Panc1 (cell line): ENCODE measurements at regions not wholly inside any gene's neighbourhood (a gene's known extent, or its start where the extent isn't known, plus 50 kb on each side); places are given as distances from the start of the nearest gene placed in this dataset.

ENCODE experiments used
- POLR2AphosphoS5 ChIP-seq: IDR thresholded peaks from 2 replicates; pipeline ENCODE4 v1.6.1; 2012; ENCODE audit warnings: mild to moderate bottlenecking, low read depth, low read length, moderate library complexity
- TF ChIP-seq, protein P1 (sequence below): fragments of 450-650 bp; IDR thresholded peaks from 2 replicates; pipeline ENCODE4 v1.5.1; 2017; ENCODE audit warnings: mild to moderate bottlenecking

- no peak for TF ChIP-seq POLR2AphosphoS5
- TF ChIP-seq, protein P1, sequence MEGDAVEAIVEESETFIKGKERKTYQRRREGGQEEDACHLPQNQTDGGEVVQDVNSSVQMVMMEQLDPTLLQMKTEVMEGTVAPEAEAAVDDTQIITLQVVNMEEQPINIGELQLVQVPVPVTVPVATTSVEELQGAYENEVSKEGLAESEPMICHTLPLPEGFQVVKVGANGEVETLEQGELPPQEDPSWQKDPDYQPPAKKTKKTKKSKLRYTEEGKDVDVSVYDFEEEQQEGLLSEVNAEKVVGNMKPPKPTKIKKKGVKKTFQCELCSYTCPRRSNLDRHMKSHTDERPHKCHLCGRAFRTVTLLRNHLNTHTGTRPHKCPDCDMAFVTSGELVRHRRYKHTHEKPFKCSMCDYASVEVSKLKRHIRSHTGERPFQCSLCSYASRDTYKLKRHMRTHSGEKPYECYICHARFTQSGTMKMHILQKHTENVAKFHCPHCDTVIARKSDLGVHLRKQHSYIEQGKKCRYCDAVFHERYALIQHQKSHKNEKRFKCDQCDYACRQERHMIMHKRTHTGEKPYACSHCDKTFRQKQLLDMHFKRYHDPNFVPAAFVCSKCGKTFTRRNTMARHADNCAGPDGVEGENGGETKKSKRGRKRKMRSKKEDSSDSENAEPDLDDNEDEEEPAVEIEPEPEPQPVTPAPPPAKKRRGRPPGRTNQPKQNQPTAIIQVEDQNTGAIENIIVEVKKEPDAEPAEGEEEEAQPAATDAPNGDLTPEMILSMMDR, result no peak
Measured at GRCh38 chr4:13865871-13866669, 238.5 kb upstream of the BOD1L1 start.
